ENCODE measurements at regions not wholly inside any gene's neighbourhood (a gene's known extent, or its start where the extent isn't known, plus 50 kb on each side); places are given as distances from the start of the nearest gene placed in this dataset.

DNA sequence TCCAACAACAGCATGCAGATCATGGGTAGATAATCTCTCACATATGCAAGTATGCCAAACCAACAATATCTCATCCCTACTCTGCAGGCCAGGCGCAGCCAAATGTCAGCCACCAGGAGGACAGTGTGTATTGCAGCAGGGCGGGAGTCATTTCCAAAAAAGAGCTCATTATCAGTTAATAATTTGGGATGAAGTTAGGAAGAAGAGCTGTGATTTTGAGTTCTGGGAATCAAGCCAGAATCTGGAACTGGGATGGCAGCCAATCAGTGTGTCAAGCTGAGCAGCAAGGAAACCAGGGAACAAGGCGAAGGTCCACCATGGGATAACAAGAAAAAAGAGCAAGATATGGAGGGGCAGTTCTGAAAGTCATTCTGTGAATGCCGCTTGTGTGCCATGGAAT lies 88.2 kb upstream of the CAMK2D start:
- no peak for DNase-seq

DNA sequence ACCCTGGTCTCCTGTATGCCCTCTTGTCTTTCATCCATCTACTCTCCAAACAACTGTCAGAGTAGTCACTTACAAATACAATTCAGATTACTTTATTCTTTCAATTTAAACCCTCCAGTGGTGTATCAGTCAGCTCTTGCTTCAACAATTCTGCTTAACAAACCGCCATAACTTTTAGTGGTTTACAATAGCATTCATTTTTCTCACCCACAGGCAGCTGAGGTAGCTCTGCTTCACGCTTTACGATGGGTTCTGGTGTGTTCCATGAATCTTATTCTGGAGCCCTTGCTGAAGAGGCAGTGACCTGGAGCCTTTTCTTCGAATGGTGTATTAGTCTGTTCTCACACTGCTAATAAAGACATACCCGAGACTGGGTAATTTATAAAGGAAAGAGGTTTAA lies 86.2 kb upstream of the CAMK2D start:
- no peak for DNase-seq

DNA sequence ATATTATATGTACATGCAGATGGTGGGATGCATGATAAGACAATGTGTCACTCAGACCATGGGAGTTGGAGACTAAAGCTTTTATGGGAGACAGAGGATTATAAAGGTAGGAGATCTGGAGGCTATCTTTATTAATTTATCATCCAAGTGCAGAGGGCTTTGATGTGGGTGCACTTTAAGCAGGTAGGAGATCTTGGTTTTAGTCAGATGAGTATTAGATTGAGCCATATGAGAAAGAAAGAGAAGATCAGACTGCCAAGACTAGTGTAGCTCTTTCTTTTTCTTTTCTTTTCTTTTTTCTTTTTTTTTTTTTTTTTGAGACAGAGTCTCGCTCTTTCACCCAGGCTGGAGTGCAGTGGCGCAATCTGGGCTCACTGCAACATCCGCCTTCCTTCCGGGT lies 84.9 kb upstream of the CAMK2D start:
- DNase-seq, result no peak

DNA sequence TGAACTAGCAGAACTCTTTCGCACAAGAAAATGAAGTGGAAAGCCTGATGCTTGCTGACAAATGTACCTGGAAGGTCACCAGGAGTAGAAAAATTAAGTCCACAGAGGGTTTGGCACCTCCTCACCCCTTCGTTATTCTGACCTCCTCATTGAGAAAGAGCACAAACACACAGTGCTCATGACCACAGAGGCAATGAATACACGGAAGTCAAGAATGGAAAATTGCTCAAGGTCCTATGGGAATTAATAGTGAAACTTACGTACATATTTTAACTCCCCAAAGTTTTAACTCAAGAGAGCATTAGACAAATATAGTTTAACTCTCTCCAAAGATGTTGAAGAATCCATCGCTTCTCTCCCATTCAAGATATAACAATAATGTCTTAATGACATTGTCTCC lies 83.6 kb upstream of the CAMK2D start:
- no peak for DNase-seq

DNA sequence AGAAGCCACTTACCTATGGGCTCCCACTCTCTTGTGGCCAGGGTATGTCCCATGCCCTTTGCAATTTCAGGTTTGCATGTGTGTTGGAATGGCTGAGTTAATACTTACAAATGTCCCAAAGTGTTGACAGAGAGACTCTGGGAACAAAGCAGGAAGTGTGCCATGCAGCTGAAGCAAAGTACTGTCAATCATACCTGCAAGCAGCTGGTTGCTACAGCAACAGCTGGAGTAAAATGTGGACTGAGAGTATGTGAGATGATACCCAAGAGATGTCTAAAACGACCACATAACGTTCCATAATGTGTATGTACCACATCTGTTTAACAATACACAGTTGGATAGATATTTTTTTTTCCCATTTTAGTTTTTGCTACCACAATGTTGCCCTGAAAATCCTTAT lies 82.8 kb upstream of the CAMK2D start:
- DNase-seq, result no peak

DNA sequence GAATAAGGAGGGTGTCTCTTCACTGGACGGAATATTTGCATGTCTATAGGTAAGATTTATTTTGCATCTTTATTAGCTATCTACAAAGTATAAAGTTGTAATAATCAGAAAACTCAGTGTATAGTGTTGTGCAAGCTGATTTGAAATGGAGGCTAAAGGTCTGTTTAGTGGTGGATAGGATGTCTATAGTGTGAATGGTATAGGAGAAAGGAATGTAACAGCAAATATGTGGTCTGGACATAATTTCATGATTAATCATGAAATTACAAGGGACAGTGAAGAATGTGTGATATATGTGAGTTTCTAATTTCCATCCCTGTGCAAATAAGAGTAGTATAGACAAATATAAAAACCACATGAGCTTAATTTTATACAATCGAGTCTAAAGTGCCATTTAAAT lies 79.3 kb upstream of the CAMK2D start:
- DNase-seq, result no peak

DNA sequence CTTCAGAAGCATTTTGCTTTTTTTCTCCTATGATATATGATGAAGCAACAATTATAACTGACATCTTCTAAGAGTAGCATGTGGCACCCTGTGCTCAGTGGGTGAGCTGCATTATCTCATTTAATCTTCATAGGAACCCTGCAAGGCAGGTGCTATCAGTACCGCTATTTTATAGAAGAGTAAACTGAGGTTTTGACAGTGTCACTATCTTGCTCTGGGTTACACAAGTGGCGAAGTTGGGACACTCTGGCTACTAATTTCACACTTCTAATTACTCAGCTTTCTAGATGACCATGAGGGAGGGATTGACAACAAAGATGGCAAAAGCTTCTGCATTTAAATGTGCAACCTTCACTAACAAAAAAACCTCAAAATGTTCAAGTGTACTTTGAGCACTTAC lies 76.9 kb upstream of the CAMK2D start:
- no peak for DNase-seq

DNA sequence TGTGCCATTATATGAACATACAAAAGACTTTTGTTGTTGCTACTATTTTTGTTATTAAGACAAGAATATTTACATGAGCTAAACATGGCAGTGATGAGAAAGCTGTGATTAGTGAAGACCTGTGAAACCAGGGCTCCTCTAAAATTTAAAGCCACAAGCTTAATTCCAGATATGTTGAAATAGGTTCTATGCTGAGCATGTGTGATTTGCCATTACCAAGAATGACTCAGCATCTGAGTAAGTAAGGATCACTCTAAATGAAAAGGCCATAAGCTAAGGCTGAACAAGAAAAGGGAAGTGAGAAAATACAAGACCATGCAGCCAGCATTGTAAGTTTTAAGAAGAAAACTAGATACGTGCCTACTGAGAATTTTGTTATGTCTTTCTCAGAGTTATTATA lies 75.9 kb upstream of the CAMK2D start:
- peak; percentile 74 for DNase-seq

DNA sequence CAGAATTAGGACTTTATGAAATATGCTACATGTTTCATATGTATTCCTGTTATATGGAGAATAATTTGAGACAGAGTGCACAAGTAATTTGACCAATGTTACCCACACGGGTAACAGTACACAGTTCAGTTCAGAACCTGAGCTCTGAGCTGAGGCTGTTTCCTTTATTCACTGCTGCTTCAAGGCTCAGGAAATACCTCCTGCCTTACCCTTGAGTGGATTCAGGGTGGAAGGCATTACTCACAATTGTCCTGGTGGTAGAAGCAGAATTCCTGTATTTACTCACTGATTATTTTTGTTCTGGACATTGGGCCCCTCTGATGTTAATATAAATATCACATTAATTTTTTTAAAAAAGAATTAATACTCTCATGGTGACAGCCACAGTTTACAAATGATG lies 73.5 kb upstream of the CAMK2D start:
- no peak for DNase-seq

DNA sequence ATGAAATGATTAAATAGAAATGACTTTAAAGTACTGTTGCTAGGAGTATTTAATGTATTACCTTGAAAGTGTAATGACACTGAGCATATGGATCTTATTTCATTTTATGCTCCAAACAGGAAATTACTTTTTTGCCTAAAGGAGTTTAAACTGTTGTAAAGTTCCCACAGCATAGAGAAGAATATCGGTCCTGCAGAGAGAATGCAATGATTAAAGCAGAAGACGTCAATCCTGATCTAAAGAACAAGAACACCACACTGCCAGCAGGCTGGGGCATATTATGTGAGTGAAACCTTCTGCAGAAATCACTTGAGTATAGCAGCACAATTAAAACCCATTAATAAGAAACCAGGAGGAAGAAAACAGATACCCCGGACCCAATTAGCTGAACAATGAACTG lies 72.8 kb upstream of the CAMK2D start:
- DNase-seq, result no peak

DNA sequence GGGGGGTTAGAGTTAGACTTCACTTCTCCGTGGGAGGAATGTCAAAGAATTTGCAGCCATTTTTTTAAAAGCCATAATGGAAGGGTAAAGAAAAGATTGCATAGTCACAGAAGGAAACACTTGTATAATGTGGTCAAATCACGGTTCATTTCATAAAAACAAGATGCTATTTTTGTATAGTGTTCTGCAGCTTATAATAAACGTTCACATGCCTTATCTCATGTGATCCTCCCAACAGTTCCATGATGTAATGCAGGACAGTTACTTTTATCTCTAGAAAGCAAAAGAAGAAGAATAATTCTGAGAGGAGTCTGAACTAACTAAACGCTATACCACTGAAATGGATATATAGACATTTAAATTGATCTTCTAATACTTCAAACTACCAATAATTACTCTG lies 71.3 kb upstream of the CAMK2D start:
- DNase-seq, result no peak

DNA sequence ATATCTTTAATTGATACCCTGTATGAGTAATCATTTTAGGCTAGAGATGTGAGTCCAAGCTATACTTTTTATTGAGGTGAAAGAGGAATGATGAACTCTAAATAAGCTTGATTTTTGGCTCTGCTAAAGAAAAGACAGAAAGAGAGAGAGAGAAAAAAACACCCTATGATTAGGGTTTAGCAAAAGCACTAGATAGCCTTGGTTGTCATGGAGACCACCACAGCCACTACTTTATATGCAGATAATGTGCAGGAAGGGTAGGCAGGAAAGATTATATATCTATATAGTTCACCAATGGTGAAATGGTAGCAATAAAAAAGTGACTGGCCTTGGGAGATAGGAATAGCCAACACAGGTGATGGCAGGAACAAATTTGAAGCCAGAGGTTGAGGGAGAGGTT lies 69.9 kb upstream of the CAMK2D start:
- DNase-seq, result no peak

DNA sequence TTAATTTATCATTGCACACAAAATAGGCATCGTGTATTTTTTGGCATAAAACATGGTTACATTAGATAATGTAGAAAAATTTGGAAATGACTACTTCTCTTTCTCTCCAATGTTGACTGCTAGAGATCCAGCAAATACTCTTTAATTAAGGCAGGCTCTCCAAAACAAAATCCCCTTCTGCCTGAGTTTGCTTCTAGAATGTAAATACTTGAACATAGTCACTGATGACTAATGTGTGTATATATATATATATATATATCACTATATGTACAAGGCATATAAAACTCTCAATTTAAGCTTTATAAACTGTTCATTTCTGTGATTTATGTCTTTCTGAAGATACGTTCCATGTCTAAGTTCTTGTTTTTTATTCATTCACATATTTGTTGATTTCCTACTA lies 67.2 kb upstream of the CAMK2D start:
- no peak for DNase-seq

DNA sequence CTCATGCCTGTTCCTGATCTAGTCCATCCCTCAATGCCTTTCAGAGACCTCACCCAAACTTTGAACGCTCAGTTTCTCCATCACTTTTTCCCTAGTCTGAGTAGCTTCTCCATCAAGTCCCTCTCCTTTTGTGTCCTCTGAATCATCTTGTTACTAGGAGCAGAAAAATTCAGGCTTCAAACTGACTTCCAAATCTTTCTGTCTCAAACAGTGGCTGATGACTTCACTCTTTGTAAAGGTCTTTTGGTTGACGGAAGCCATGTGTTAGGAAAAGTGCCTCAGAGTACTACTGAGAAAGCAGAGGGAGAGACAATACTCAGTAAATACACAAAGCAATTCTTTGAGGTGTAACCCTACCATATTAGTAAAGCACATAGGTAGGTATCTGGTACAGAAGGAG lies 65.7 kb upstream of the CAMK2D start:
- no peak for DNase-seq

DNA sequence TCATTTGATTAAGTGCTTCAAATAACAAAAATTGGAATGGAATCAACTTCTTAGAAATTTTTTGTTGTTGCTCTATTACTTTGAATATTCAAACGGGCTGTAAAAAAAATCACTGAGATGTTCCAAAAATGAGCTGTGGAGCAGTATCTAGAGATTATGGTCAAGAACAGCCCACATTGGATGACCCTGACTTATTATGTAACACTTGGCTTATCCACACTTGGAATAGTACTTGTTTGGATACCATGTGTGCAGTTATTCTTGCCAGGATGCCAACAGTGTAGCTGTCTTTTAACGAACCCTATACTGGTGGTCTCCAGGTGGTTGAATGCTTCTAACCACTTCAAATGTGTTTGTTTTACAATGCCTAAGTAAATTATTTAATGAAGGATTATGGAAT lies 64.9 kb upstream of the CAMK2D start:
- DNase-seq, result no peak

DNA sequence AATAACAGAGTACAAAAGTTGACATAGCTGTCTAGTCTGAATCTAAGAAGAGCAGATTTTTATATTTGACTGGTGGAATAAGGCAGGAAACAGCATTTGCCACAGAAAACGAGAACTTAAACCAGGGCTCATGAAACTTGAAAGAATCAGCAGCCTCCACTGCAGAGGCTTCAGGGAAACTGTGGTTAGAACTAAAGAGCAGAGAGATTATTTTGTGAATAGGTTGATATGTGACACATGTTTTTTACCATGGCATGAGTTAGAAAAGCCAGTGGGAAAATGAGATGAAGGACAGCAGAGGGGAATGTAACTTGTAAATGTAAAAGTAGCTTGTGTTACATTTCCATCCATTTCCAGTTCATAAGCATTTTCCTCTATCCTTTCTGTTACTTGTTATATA lies 63.7 kb upstream of the CAMK2D start:
- DNase-seq, result peak; percentile 6

DNA sequence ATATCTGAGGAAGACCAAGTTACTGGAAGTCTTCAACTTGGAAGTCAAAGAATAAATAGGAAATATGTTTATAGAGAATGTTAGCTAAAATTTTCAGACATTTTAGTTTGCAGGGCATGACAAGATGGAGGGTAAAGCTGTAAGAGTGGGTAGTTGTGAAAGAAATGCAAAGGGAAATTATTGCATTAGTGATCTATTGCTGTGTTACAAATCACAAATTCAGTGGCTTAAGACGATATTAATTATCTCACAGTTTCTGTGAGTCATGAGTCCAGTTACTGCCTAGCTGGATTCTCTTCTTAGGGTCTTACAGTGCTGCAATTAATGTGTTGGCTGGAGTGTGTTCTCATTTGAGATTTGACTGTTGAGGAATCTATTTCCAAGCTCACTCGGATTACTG lies 62.9 kb upstream of the CAMK2D start:
- DNase-seq, result no peak

DNA sequence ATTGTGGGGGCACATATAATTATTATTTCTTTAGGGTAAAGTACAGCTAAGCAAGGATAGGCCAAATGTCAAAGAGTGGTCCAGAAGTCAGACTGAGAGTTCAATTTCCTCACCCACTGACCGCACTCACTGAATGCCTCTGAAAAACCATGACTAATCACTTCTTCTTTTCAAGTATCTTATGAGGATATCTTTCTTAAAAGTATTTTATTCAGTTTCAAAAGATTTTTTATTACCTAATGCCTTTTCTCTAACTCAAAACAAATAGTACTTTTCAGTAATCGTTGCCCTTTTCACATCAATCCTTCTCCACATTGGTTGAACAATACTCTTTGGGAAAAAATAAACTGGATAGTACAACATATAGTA lies 61.7 kb upstream of the CAMK2D start:
- DNase-seq, result no peak

DNA sequence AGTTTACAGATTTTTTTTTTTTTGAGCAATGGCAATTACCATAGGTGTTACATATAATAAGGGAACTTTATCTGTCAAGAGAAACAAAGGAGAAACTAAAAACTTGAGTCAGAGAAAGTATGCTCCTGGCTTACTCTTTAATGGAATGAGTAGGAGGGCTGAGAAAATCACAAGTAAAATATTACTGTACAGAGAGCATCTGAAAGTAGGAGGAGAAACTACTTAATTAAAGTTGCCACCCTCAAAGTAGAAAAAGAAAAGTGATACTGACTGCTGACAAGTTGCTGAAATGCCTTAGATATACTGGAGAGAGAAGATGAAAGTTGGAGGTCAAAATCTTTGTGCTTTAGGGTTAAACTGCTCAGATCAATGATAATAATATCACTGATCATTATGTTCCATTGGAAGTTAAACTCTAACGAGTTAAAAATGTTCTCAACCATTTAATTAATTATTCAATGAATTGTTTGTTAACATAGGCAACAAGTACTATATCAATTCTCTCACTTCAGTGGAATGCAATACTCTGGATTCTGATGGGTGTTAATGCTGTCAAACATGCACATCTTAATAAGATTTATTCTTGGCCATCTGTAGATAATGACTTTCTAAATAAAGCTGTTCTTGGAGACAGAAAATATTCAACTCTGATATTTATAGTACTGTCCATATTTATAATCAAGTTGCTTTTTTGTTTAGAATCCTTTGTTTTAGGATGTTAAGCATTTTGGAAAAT lies 61.2 kb upstream of the CAMK2D start:
- no peak for DNase-seq

DNA sequence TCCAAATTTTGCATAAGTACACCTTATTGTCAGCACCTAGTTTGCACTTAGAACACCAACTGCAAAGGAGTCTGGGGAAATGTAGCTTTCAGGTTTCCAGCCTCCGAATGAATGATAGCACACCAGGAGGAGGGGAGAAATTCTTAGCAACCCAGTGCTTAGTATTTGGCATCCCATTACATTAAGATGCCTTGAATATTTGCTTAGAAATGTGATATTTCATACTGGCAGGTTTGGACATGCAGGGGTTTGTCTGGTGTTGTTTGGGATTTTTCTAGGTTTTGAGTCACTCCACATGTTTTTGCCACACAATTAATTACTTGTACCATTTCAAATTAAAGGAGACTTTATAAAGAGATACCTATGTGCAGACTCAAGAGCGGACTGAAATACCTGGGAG lies 60.3 kb upstream of the CAMK2D start:
- no peak for DNase-seq

DNA sequence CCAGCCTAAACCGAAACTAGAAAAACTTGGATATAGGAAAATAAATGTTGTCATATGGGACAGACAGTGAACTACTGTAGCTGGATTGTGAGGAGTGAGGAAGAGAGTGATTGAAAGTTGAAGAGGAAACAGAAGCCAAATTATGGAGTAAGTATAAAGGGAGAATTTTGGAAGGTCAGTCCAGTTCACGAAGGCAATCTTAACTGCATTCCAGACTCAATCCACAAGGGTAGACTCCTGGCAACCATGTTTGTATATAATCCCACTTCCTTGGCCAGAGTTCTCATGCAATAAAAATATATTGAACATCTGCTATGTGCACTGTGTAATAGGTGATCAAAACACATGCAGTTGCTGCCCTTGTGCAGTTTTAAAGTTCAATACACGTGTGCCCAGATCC lies 58.6 kb upstream of the CAMK2D start:
- no peak for DNase-seq

DNA sequence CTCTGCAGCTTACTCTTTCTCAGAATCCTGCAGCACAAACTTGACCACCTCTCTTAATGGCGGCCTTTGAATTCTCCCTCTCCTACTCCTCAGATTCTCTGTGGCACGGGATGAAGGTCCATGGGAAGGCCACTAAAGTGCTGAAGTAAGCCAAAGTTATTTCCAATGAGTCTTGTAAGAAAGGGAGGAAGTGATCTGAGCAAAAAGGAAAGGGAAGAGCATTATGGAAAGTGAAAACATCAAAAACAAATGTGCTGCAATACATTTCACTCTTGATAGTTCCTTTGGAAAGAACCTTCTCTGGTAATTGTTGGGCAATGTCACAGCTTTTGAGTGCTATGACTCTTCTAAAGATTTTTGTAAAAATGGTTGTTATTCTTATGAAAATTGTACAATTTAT lies 54.3 kb upstream of the CAMK2D start:
- no peak for DNase-seq

DNA sequence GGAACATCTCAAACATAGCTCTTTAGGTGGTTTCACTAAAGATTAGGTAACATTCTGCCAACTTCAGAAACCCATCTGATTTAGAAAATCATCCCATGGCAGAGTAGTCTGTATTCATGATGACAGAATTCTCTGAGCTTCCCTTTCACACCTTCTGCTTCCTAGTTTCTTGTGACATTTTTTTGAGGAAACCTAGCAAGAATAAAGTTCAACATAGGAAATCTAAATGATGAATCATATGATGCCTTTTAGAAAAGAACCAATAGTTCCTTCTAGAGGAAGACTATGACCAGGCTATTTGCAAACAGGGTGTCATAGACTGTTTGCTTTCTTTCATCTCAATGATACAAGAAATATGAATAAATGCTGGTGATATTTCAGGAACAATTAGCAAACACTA lies 49.8 kb upstream of the CAMK2D start:
- no peak for DNase-seq

All from RPMI8226 (cell line).